ENCODE measurements at regions not wholly inside any gene's neighbourhood (a gene's known extent, or its start where the extent isn't known, plus 50 kb on each side); places are given as distances from the start of the nearest gene placed in this dataset.

DNA sequence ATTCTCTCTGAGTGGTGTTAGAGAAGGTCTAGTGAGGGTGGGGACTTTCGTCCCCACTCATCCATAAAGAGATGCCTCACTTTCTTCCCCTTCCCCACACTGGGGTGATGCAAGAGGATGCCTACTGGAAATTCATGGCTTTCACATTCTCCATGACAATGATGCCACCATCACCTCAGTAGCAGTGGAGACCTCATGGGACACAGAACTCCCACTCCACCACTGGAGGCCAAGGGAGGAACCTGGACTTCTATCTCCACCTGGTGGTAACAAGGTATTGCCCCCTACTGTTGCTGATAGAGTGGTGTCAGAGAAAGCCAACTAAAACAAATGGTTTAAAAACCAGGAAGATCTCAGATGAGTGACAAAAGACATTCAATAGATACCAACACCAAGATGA is 110.9 kb downstream of the INHBB start:
- TF ChIP-seq CTCF (IDR thresholded peaks at IDR 0.05) (no peak), POLR2A (IDR thresholded peaks at IDR 0.05) (no peak)

All from heart left ventricle (tissue), 13 donors.